ENCODE measurements at regions not wholly inside any gene's neighbourhood (a gene's known extent, or its start where the extent isn't known, plus 50 kb on each side); places are given as distances from the start of the nearest gene placed in this dataset.

GRCh38 chr11:95359341-95359663 lies 128.3 kb upstream of the SESN3 start:
- intact Hi-C loops (cut with micrococcal nuclease) (no loop called here), dilution Hi-C loops (cut with HindIII; ENCODE audit: low sequenced_read_pairs, unreplicated experiment) (no loop called here), in situ Hi-C loops (cut with MboI; ENCODE audit: low sequenced_read_pairs) (no loop called here)
- Histone ChIP-seq H2AK5ac (ENCODE audit: low read depth, low read length) (no peak overlapping the region), H2AFZ (replicated peaks; ENCODE audit: low read length, poor library complexity) (no peak overlapping the region), H2BK5ac (ENCODE audit: low read depth, low read length, poor library complexity, severe bottlenecking) (no peak overlapping the region), H3K18ac (ENCODE audit: low read depth, low read length) (no peak overlapping the region), H3K4ac (ENCODE audit: low read depth, low read length) (no peak overlapping the region), H3K4me1 (ENCODE audit: control insufficient read depth, insufficient read depth, low read length) (no peaks in the 10 kb centered on the region), H3K36me3 (ENCODE audit: control insufficient read depth, insufficient read depth, low read length) (no peaks in the 10 kb centered on the region), H3K9me3 (ENCODE audit: control insufficient read depth, insufficient read depth, low read length) (no peaks in the 10 kb centered on the region), H2AK9ac (replicated peaks; ENCODE audit: low read depth, low read length, poor library complexity) (no peak overlapping the region), H3K4me2 (ENCODE audit: low read depth, low read length) (no peak overlapping the region), H3K27ac (ENCODE audit: insufficient read depth, low read length) (no peak overlapping the region), H3K9me1 (ENCODE audit: insufficient read depth, low read length) (no peaks in the 10 kb centered on the region), H2BK15ac (ENCODE audit: low read depth, low read length) (no peak overlapping the region), H3K56ac (ENCODE audit: extremely low read depth, insufficient read depth, low read length) (no peak overlapping the region), H4K8ac (ENCODE audit: low read depth in 2 of 2, low read length in 2 of 2) (no peak overlapping the region), H4K91ac (ENCODE audit: insufficient read depth, low read depth, low read length) (no peak overlapping the region), H3K79me1 (ENCODE audit: low read depth in 1 of 2, low read length in 2 of 2) (no peaks in the 10 kb centered on the region), H2BK120ac (ENCODE audit: low read depth, low read length) (no peak overlapping the region), H4K5ac (ENCODE audit: low read depth, low read length) (no peak overlapping the region), H4K20me1 (ENCODE audit: insufficient read depth, low read length) (no peaks in the 10 kb centered on the region), H3K4me3 (ENCODE audit: insufficient read depth, low read depth, low read length) (no peak overlapping the region), H3K14ac (replicated peaks; ENCODE audit: low read depth, low read length) (no peak overlapping the region), H3K23ac (ENCODE audit: low read depth, low read length) (no peak overlapping the region), H3K27me3 (ENCODE audit: control insufficient read depth, insufficient read depth, low read length) (peaks cover 9% of the 10 kb centered on the region), H2BK20ac (ENCODE audit: low read depth, low read length) (no peak overlapping the region), H3K9ac (ENCODE audit: low read depth, low read length) (no peak overlapping the region)
- ChIA-PET CTCF (no interaction called here), POLR2A (ENCODE audit: unreplicated experiment) (no interaction called here)
- DNase-seq (no peak), ATAC-seq (ENCODE audit: low read depth) (no peak)
- TF ChIP-seq RAD21 (IDR thresholded peaks at IDR 0.05; ENCODE audit: low read length) (no peak), MXI1 (IDR thresholded peaks at IDR 0.05; ENCODE audit: borderline replicate concordance, low read depth, low read length) (no peak)
- BruUV-seq (replicated peaks), result no TSS peak
- no CpG with 5 or more reads among the region's 1 CpG for WGBS, 2 experiments (ENCODE audit: extremely low coverage in 2 of 2, insufficient read length in 1 of 2)

All from IMR-90 (cell line).